ES-I3 (cell line): ENCODE measurements at regions not wholly inside any gene's neighbourhood (a gene's known extent, or its start where the extent isn't known, plus 50 kb on each side); places are given as distances from the start of the nearest gene placed in this dataset.
"Not testable (repeated sequence)": the region's sequence is repeated elsewhere in the genome, so short reads cannot be mapped to it uniquely, and the experiment has no call there.

Source experiments
- H3K36me3 ChIP-seq: 2 replicates; pipeline ENCODE4 v1.6.1; 2013; ENCODE audit warnings: mild to moderate bottlenecking, low read length, control low read depth, moderate library complexity; ENCODE audit not compliant: insufficient read depth
- H3K4me1 ChIP-seq: 2 replicates; pipeline ENCODE4 v1.6.1; 2013; ENCODE audit warnings: mild to moderate bottlenecking, control low read depth, low read length; ENCODE audit not compliant: insufficient read depth
- H3K9ac ChIP-seq: 2 replicates; pipeline ENCODE4 v1.6.1; 2013; ENCODE audit warnings: low read depth, mild to moderate bottlenecking, low read length, moderate library complexity
- H3K9me3 ChIP-seq: 2 replicates; pipeline ENCODE4 v1.6.1; 2013; ENCODE audit warnings: mild to moderate bottlenecking, low read length, moderate library complexity; ENCODE audit not compliant: control insufficient read depth, insufficient read depth

- Histone ChIP-seq H3K9me3 (no peaks in the 10 kb centered on the region), H3K9ac (peak overlapping the region; percentile 69), H3K4me1 (no peaks in the 10 kb centered on the region), H3K36me3 (no peaks in the 10 kb centered on the region)
These were observed 57.1 kb downstream of the ADCYAP1 start for GRCh38 chr18:961644-962355.

- Histone ChIP-seq H3K4me1 (no peaks in the 10 kb centered on the region), H3K36me3 (peaks cover 6% of the 10 kb centered on the region; the same call in 1 of the 2 replicates), H3K9ac (no peak overlapping the region), H3K9me3 (no peaks in the 10 kb centered on the region)
These were observed 58.6 kb downstream of the ADCYAP1 start for GRCh38 chr18:963276-963675.

GRCh38 chr18:965921-966758 is 61.5 kb downstream of the ADCYAP1 start:
- Histone ChIP-seq H3K4me1 (no peaks in the 10 kb centered on the region), H3K9me3 (no peaks in the 10 kb centered on the region; the same call in 1 of the 2 replicates), H3K9ac (no peak overlapping the region), H3K36me3 (peaks cover 6% of the 10 kb centered on the region; the same call in 1 of the 2 replicates)

- Histone ChIP-seq H3K36me3 (peaks cover 6% of the 10 kb centered on the region; the same call in 1 of the 2 replicates), H3K4me1 (no peaks in the 10 kb centered on the region), H3K9me3 (no peaks in the 10 kb centered on the region; the same call in 1 of the 2 replicates), H3K9ac (no peak overlapping the region)
These were observed 62.3 kb downstream of the ADCYAP1 start for GRCh38 chr18:966759-967576.

GRCh38 chr18:968910-969309 is 64.2 kb downstream of the ADCYAP1 start:
- H3K9ac ChIP-seq, H3K4me1 ChIP-seq, H3K9me3 ChIP-seq, H3K36me3 ChIP-seq: not testable (repeated sequence)

GRCh38 chr18:969311-969710 is 64.6 kb downstream of the ADCYAP1 start:
- H3K4me1 ChIP-seq, H3K9ac ChIP-seq, H3K9me3 ChIP-seq, H3K36me3 ChIP-seq: not testable (repeated sequence)

- not testable (repeated sequence) for H3K9me3 ChIP-seq, H3K36me3 ChIP-seq
These were observed 69.9 kb downstream of the ADCYAP1 start for GRCh38 chr18:974606-975005.

GRCh38 chr18:976393-977128 is 71.9 kb downstream of the ADCYAP1 start:
- H3K9ac ChIP-seq = peak overlapping the region; percentile 66
- H3K4me1 ChIP-seq, H3K9me3 ChIP-seq, H3K36me3 ChIP-seq: not testable (repeated sequence)

More at GRCh38 chr18:974606-975005, 69.9 kb downstream of the ADCYAP1 start:
- H3K4me1 ChIP-seq, H3K9ac ChIP-seq: not testable (repeated sequence)

- not testable (repeated sequence) for H3K9me3 ChIP-seq, H3K36me3 ChIP-seq, H3K4me1 ChIP-seq
- H3K9ac ChIP-seq = peak overlapping the region; percentile 66; the same call in 1 of the 2 replicates
These were observed 72.7 kb downstream of the ADCYAP1 start for GRCh38 chr18:977327-977726.

- not testable (repeated sequence) for H3K9me3 ChIP-seq, H3K36me3 ChIP-seq, H3K4me1 ChIP-seq, H3K9ac ChIP-seq
These were observed 73.1 kb downstream of the ADCYAP1 start for GRCh38 chr18:977732-978131.

- no peak overlapping the region for H3K9ac ChIP-seq
- no peaks in the 10 kb centered on the region for H3K36me3 ChIP-seq
- H3K9me3 ChIP-seq = no peaks in the 10 kb centered on the region
- H3K4me1 ChIP-seq = peaks cover 8% of the 10 kb centered on the region
These were observed 75.9 kb downstream of the ADCYAP1 start for GRCh38 chr18:980586-980985.

- H3K9ac ChIP-seq = no peak overlapping the region
- 0 out of 2 replicates have a peak, but pooled peaks cover 3% of the 10 kb centered on the region for H3K36me3 ChIP-seq
- H3K4me1 ChIP-seq = peaks cover 20% of the 10 kb centered on the region
- no peaks in the 10 kb centered on the region for H3K9me3 ChIP-seq
These were observed 79.3 kb downstream of the ADCYAP1 start for GRCh38 chr18:984004-984403.

- no peak overlapping the region for H3K9ac ChIP-seq
- peaks cover 20% of the 10 kb centered on the region for H3K4me1 ChIP-seq
- no peaks in the 10 kb centered on the region for H3K9me3 ChIP-seq
- H3K36me3 ChIP-seq = 0 out of 2 replicates have a peak, but pooled peaks cover 3% of the 10 kb centered on the region
These were observed 80.6 kb downstream of the ADCYAP1 start for GRCh38 chr18:985212-985661.

- no peaks in the 10 kb centered on the region for H3K9me3 ChIP-seq
- H3K9ac ChIP-seq = no peak overlapping the region
- H3K4me1 ChIP-seq = peaks cover 20% of the 10 kb centered on the region
These were observed 81.4 kb downstream of the ADCYAP1 start for GRCh38 chr18:986051-986450.

More at GRCh38 chr18:986051-986450, 81.4 kb downstream of the ADCYAP1 start:
- H3K36me3 ChIP-seq = 0 out of 2 replicates have a peak, but pooled peaks cover 3% of the 10 kb centered on the region
